ENCODE measurements at regions not wholly inside any gene's neighbourhood (a gene's known extent, or its start where the extent isn't known, plus 50 kb on each side); places are given as distances from the start of the nearest gene placed in this dataset.

DNA sequence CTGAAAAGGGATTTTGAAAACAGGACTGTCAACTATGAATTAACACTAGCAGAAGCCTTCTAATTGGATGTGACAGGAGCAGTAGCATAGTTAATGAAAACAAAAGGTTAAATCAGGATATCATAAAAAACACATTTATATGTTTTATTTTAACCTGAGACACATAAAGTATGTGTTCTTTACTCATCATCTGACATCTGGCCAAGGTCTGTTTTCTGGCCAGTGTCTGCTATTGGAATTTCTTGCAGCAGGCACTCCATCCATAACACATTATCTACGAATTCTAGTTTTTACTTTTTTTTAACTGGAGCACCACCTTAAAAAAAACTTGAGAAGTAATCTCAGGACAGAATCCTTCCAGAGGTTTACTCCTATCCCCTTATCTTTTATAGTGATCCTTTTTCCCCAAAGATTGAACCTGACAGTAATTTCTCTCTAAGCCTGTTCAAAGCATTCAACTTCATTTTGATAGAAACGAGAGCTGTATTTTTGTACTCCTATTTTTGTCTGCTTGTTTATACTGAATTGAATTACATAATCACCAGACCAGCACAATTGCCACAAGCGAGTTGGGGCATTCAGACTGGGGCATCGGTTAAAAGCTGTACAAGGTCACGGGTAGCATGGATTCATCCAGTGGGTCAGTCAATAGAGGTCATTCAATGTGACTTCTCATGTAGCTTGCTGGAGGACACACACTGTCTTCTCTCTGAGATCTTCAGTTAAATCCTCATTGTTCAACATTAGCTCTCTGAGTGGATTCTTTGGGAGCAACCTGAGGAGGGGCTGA lies 205.6 kb upstream of the CLINT1 start:
- no peaks in the 10 kb centered on the region for H3K27me3 ChIP-seq (ENCODE audit: insufficient read depth, low read length, poor library complexity)
- peaks cover 5% of the 10 kb centered on the region; the same call in 1 of the 2 replicates for H3K4me1 ChIP-seq (ENCODE audit: insufficient read depth, low read length)
- no peaks in the 10 kb centered on the region for H3K79me2 ChIP-seq (ENCODE audit: insufficient read depth, low read length)
- no peak overlapping the region for H3K4me3 ChIP-seq (ENCODE audit: low read depth in 1 of 2, low read length in 2 of 2)
- TF ChIP-seq CTCF (IDR thresholded peaks at IDR 0.05; ENCODE audit: borderline replicate concordance, extremely low read depth, low read length, poor library complexity, severe bottlenecking) (no peak), EZH2 (IDR thresholded peaks at IDR 0.05; ENCODE audit: borderline replicate concordance, low read depth, low read length, severe bottlenecking) (no peak)
- H2AFZ ChIP-seq (ENCODE audit: low read depth, low read length): no peak overlapping the region
- no peaks in the 10 kb centered on the region for H4K20me1 ChIP-seq (ENCODE audit: insufficient read depth, low read length)
- H3K27ac ChIP-seq (ENCODE audit: low read length): no peak overlapping the region
- no peak for DNase-seq
- ATAC-seq (ENCODE audit: insufficient read depth, low read depth): no peak
- H3K9me3 ChIP-seq (ENCODE audit: insufficient read depth, low read length, severe bottlenecking): no peaks in the 10 kb centered on the region
- H3K36me3 ChIP-seq (ENCODE audit: insufficient read depth, low read length): no peaks in the 10 kb centered on the region
- no peak overlapping the region for H3K4me2 ChIP-seq (ENCODE audit: insufficient read depth, low read length)
- no peak overlapping the region for H3K9ac ChIP-seq (ENCODE audit: low read depth, low read length)

- H4K20me1 ChIP-seq (ENCODE audit: insufficient read depth, low read length): no peaks in the 10 kb centered on the region
- H3K4me1 ChIP-seq (ENCODE audit: insufficient read depth, low read length): peaks cover 5% of the 10 kb centered on the region; the same call in 1 of the 2 replicates
- ATAC-seq (ENCODE audit: insufficient read depth, low read depth): no peak
- H3K27me3 ChIP-seq (ENCODE audit: insufficient read depth, low read length, poor library complexity): no peaks in the 10 kb centered on the region
- no peak overlapping the region for H3K4me2 ChIP-seq (ENCODE audit: insufficient read depth, low read length)
- H3K9me3 ChIP-seq (ENCODE audit: insufficient read depth, low read length, severe bottlenecking): no peaks in the 10 kb centered on the region
- H3K27ac ChIP-seq (ENCODE audit: low read length): no peak overlapping the region
- TF ChIP-seq CTCF (IDR thresholded peaks at IDR 0.05; ENCODE audit: borderline replicate concordance, extremely low read depth, low read length, poor library complexity, severe bottlenecking): no peak
- TF ChIP-seq EZH2 (IDR thresholded peaks at IDR 0.05; ENCODE audit: borderline replicate concordance, low read depth, low read length, severe bottlenecking): no peak
- H3K79me2 ChIP-seq (ENCODE audit: insufficient read depth, low read length): no peaks in the 10 kb centered on the region
- H2AFZ ChIP-seq (ENCODE audit: low read depth, low read length): no peak overlapping the region
- no peaks in the 10 kb centered on the region for H3K36me3 ChIP-seq (ENCODE audit: insufficient read depth, low read length)
- H3K4me3 ChIP-seq (ENCODE audit: low read depth in 1 of 2, low read length in 2 of 2): no peak overlapping the region
- DNase-seq: no peak
- H3K9ac ChIP-seq (ENCODE audit: low read depth, low read length): no peak overlapping the region
Observed at GRCh38 chr5:158063052-158063451, 204.1 kb upstream of the CLINT1 start.

DNA sequence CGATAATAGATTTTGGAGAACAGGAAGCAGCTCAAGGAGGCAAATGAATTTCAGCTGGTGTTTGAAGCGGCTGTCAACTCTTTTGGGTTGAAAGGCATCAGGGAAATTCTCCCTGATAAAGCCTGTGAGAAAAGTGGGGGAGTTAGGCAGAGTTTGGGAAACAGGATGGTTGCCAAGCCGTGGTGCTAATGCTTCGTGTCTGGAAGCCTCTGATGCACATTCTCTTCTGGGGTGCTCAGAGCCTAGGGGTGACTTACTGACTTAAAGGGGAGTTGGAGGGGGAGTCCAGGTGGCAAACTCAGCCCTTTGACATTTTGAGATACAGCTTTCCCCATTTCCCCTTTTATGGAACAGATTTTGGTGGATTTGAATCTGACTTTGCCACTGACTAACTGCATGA lies 202.5 kb upstream of the CLINT1 start:
- H3K27ac ChIP-seq (ENCODE audit: low read length): no peak overlapping the region
- no peaks in the 10 kb centered on the region for H3K9me3 ChIP-seq (ENCODE audit: insufficient read depth, low read length, severe bottlenecking)
- no peaks in the 10 kb centered on the region for H4K20me1 ChIP-seq (ENCODE audit: insufficient read depth, low read length)
- H3K79me2 ChIP-seq (ENCODE audit: insufficient read depth, low read length): no peaks in the 10 kb centered on the region
- H3K27me3 ChIP-seq (ENCODE audit: insufficient read depth, low read length, poor library complexity): no peaks in the 10 kb centered on the region
- ATAC-seq (ENCODE audit: insufficient read depth, low read depth): no peak
- H2AFZ ChIP-seq (ENCODE audit: low read depth, low read length): no peak overlapping the region
- no peak overlapping the region for H3K9ac ChIP-seq (ENCODE audit: low read depth, low read length)
- H3K4me3 ChIP-seq (ENCODE audit: low read depth in 1 of 2, low read length in 2 of 2): no peak overlapping the region
- no peaks in the 10 kb centered on the region for H3K36me3 ChIP-seq (ENCODE audit: insufficient read depth, low read length)
- H3K4me1 ChIP-seq (ENCODE audit: insufficient read depth, low read length): peaks cover 5% of the 10 kb centered on the region; the same call in 1 of the 2 replicates
- TF ChIP-seq EZH2 (IDR thresholded peaks at IDR 0.05; ENCODE audit: borderline replicate concordance, low read depth, low read length, severe bottlenecking): no peak
- H3K4me2 ChIP-seq (ENCODE audit: insufficient read depth, low read length): no peak overlapping the region
- DNase-seq: no peak

DNA sequence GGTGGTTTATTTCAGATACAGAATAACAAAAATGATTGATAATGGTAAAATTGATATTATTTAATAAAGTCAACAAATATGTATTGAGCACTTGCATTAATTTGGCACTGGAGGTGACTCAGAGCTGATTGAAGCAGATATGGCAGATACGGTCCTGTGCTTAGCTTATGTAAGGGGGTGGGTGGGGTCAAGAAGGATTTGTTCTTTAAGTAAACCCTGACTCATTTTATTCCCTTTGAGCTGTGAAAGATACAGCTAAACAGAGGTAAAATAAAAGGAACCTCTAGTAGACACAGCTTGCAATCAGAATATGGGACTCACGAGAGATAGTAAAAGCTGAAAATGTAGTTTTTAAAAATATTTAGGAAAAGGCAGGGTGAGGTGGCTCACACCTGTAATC lies 201.3 kb upstream of the CLINT1 start:
- Histone ChIP-seq H3K4me2 (ENCODE audit: insufficient read depth, low read length) (no peak overlapping the region), H4K20me1 (ENCODE audit: insufficient read depth, low read length) (no peaks in the 10 kb centered on the region), H3K4me1 (ENCODE audit: insufficient read depth, low read length) (peaks cover 12% of the 10 kb centered on the region), H3K27me3 (ENCODE audit: insufficient read depth, low read length, poor library complexity) (no peaks in the 10 kb centered on the region), H3K9me3 (ENCODE audit: insufficient read depth, low read length, severe bottlenecking) (no peaks in the 10 kb centered on the region), H2AFZ (ENCODE audit: low read depth, low read length) (no peak overlapping the region), H3K27ac (ENCODE audit: low read length) (no peak overlapping the region), H3K4me3 (ENCODE audit: low read depth in 1 of 2, low read length in 2 of 2) (no peak overlapping the region), H3K79me2 (ENCODE audit: insufficient read depth, low read length) (no peaks in the 10 kb centered on the region), H3K36me3 (ENCODE audit: insufficient read depth, low read length) (no peaks in the 10 kb centered on the region), H3K9ac (ENCODE audit: low read depth, low read length) (no peak overlapping the region)
- TF ChIP-seq CTCF (IDR thresholded peaks at IDR 0.05; ENCODE audit: borderline replicate concordance, extremely low read depth, low read length, poor library complexity, severe bottlenecking) (no peak), EZH2 (IDR thresholded peaks at IDR 0.05; ENCODE audit: borderline replicate concordance, low read depth, low read length, severe bottlenecking) (no peak)
- DNase-seq (no peak), ATAC-seq (ENCODE audit: insufficient read depth, low read depth) (no peak)
